H1 (cell line): ENCODE measurements at regions not wholly inside any gene's neighbourhood (a gene's known extent, or its start where the extent isn't known, plus 50 kb on each side); places are given as distances from the start of the nearest gene placed in this dataset.

Experiments used
- CTCF ChIA-PET: fragments of 300-600 bp; sonication (Branson Sonifier 250); formaldehyde crosslinking; loops from one replicate; lab custom pipeline; 2021; ENCODE audit not compliant: partially characterized antibody; lab: Charles Lee
- POLR2A ChIA-PET: fragments of 300-600 bp; sonication (Branson Sonifier 250); formaldehyde crosslinking; loops from one replicate; lab custom pipeline; 2021; ENCODE audit warnings: inconsistent platforms; ENCODE audit not compliant: partially characterized antibody; lab: Charles Lee
- DNase-seq, 2 experiments: peaks; one replicate each; pipeline versions ENCODE4 v3.0.0 to v3.0.0-alpha.2; 2010 to 2022; ENCODE audit warnings: low spot score in 2 of 2, low read depth in 1 of 2, mixed read lengths in 1 of 2
- FAIRE-seq: peaks from 2 replicates; lab custom pipeline; 2011; peaks lifted over from hg19 to GRCh38; lab: Jason Lieb, UNC
- H2AFZ ChIP-seq: 2 replicates; pipeline ENCODE4 v1.8.1; 2012; ENCODE audit warnings: low read length, inconsistent platforms
- H2AK5ac ChIP-seq: 2 replicates; pipeline ENCODE4 v1.6.1; 2013; ENCODE audit warnings: low read depth, low read length
- H2BK120ac ChIP-seq: replicated peaks from 2 replicates; pipeline ENCODE3; 2013; ENCODE audit warnings: low read depth, low read length, inconsistent platforms
- H2BK12ac ChIP-seq: 2 replicates; pipeline ENCODE4 v1.6.1; 2013; ENCODE audit warnings: low read depth, low read length
- H2BK15ac ChIP-seq: 2 replicates; pipeline ENCODE4 v1.6.1; 2013; ENCODE audit warnings: low read length
- H2BK20ac ChIP-seq: 2 replicates; pipeline ENCODE4 v1.6.1; 2013; ENCODE audit warnings: low read length
- H2BK5ac ChIP-seq: 2 replicates; pipeline ENCODE4 v1.6.1; 2013; ENCODE audit warnings: low read depth, low read length
- H3K14ac ChIP-seq: 2 replicates; pipeline ENCODE4 v1.6.1; 2013; ENCODE audit warnings: inconsistent platforms; ENCODE audit not compliant: insufficient read length
- H3K18ac ChIP-seq: 2 replicates; pipeline ENCODE4 v1.6.1; 2013; ENCODE audit warnings: low read length; ENCODE audit errors: extremely low read depth
- H3K23ac ChIP-seq: 2 replicates; pipeline ENCODE4 v1.6.1; 2013; ENCODE audit warnings: inconsistent platforms; ENCODE audit not compliant: insufficient read length
- H3K23me2 ChIP-seq: 2 replicates; pipeline ENCODE4 v1.6.1; 2013; ENCODE audit warnings: low read depth, low read length
- H3K27ac ChIP-seq: 2 replicates; pipeline ENCODE4 v1.6.1; 2011; ENCODE audit warnings: low read depth, low read length, inconsistent platforms
- H3K27me3 ChIP-seq, 4 experiments: replicated peaks in 1 of 4; 1 replicate in 1 of 4; 2 replicates in 3 of 4; pipeline versions ENCODE4 v1.6.1 to v1.8.1; 2011 to 2013; ENCODE audit warnings: low read length in 3 of 4, mild to moderate bottlenecking in 3 of 4, inconsistent platforms in 2 of 4, mixed read lengths in 2 of 4, moderate library complexity in 1 of 4; ENCODE audit not compliant: control insufficient read depth in 3 of 4, insufficient read depth in 3 of 4; ENCODE audit errors: extremely low read depth in 1 of 4
- H3K36me3 ChIP-seq, 4 experiments: 2 replicates each; pipeline versions ENCODE4 v1.6.1 to v1.8.1; 2011 to 2013; ENCODE audit warnings: mild to moderate bottlenecking in 4 of 4, low read length in 3 of 4, moderate library complexity in 2 of 4, control low read depth in 1 of 4, inconsistent platforms in 1 of 4; ENCODE audit not compliant: insufficient read depth in 4 of 4, control insufficient read depth in 2 of 4
- H3K4ac ChIP-seq: replicated peaks from 2 replicates; pipeline ENCODE3; 2013; ENCODE audit warnings: low read length, low read depth, mixed read lengths, inconsistent platforms; ENCODE audit not compliant: insufficient read length
- H3K4me1 ChIP-seq, 4 experiments: replicated peaks in 1 of 4; 1 replicate in 1 of 4; 2 replicates in 3 of 4; pipeline versions ENCODE4 v1.6.1 to v1.8.1; 2011 to 2013; ENCODE audit warnings: low read length in 3 of 4, inconsistent platforms in 2 of 4, mixed read lengths in 1 of 4; ENCODE audit not compliant: insufficient read depth in 4 of 4, control insufficient read depth in 3 of 4
- H3K4me2 ChIP-seq, 2 experiments: 2 replicates each; pipeline versions ENCODE4 v1.6.1 to v1.8.1; 2011 to 2013; ENCODE audit warnings: low read depth in 2 of 2, low read length in 2 of 2, control low read depth in 1 of 2, inconsistent platforms in 1 of 2, mild to moderate bottlenecking in 1 of 2; ENCODE audit not compliant: insufficient read depth in 1 of 2
- H3K4me3 ChIP-seq, 4 experiments: fragments of 200-600, 300-600 bp in 1 of 4; sonication (generic), shearing (Covaris generic), sonication (Bioruptor Twin) in 1 of 4; 2 replicates each; pipeline versions ENCODE4 v1.5.1 to v1.8.1; 2011 to 2016; ENCODE audit warnings: low read length in 4 of 4, low read depth in 3 of 4, control low read depth in 2 of 4, inconsistent platforms in 2 of 4, mild to moderate bottlenecking in 2 of 4, mixed read lengths in 1 of 4, moderate library complexity in 1 of 4; ENCODE audit not compliant: insufficient read depth in 2 of 4; ENCODE audit errors: extremely low read depth in 1 of 4
- H3K56ac ChIP-seq: replicated peaks from 2 replicates; pipeline ENCODE3; 2013; ENCODE audit warnings: low read depth, mild to moderate bottlenecking, mixed read lengths, low read length, inconsistent platforms; ENCODE audit not compliant: insufficient read length
- H3K79me1 ChIP-seq: 2 replicates; pipeline ENCODE4 v1.6.1; 2013; ENCODE audit warnings: low read depth, low read length, control low read depth
- H3K79me2 ChIP-seq, 2 experiments: 2 replicates each; pipeline versions ENCODE4 v1.6.1 to v1.8.1; 2012 to 2013; ENCODE audit warnings: low read length in 2 of 2, mild to moderate bottlenecking in 2 of 2, inconsistent platforms in 1 of 2; ENCODE audit not compliant: insufficient read depth in 2 of 2, control insufficient read depth in 1 of 2
- H3K9ac ChIP-seq, 4 experiments: replicated peaks in 1 of 4; 1 replicate in 1 of 4; 2 replicates in 3 of 4; pipeline versions ENCODE4 v1.6.1 to v1.8.1; 2011 to 2013; ENCODE audit warnings: low read depth in 3 of 4, low read length in 3 of 4, control low read depth in 2 of 4, mild to moderate bottlenecking in 2 of 4, moderate library complexity in 2 of 4, inconsistent platforms in 1 of 4; ENCODE audit errors: extremely low read depth in 1 of 4
- H3K9me3 ChIP-seq, 2 experiments: 2 replicates each; pipeline versions ENCODE4 v1.6.1 to v1.8.1; 2012 to 2013; ENCODE audit warnings: mild to moderate bottlenecking in 2 of 2, moderate library complexity in 2 of 2, control low read depth in 1 of 2, inconsistent platforms in 1 of 2, low read depth in 1 of 2, low read length in 1 of 2, mixed read lengths in 1 of 2; ENCODE audit not compliant: insufficient read depth in 2 of 2
- H4K20me1 ChIP-seq, 2 experiments: replicated peaks in 1 of 2; 2 replicates each; pipeline versions ENCODE3 to v1.8.1; 2011 to 2013; ENCODE audit warnings: inconsistent platforms in 2 of 2, low read length in 2 of 2, mild to moderate bottlenecking in 1 of 2; ENCODE audit not compliant: insufficient read depth in 2 of 2, control insufficient read depth in 1 of 2
- H4K5ac ChIP-seq: 2 replicates; pipeline ENCODE4 v1.6.1; 2013; ENCODE audit warnings: low read length, low read depth, mixed read lengths, inconsistent platforms; ENCODE audit not compliant: insufficient read length
- H4K8ac ChIP-seq: 2 replicates; pipeline ENCODE4 v1.8.0; 2013; ENCODE audit warnings: mild to moderate bottlenecking, moderate library complexity, low read length, inconsistent platforms; ENCODE audit not compliant: insufficient read depth; ENCODE audit errors: extremely low read depth
- H4K91ac ChIP-seq: replicated peaks from 2 replicates; pipeline ENCODE3; 2013; ENCODE audit warnings: low read length, mixed read lengths, inconsistent platforms; ENCODE audit not compliant: insufficient read length
- ATF3 ChIP-seq: IDR thresholded peaks from 2 replicates; pipeline ENCODE4 v1.6.1; 2011; ENCODE audit warnings: low read depth, mild to moderate bottlenecking, low read length; ENCODE audit not compliant: insufficient read depth
- CBX5 ChIP-seq: fragments of 300-800, 300-1000 bp; sonication (generic); IDR thresholded peaks from 2 replicates; pipeline ENCODE4 v1.7.1; 2016; ENCODE audit warnings: antibody characterized with exemption, low read length, low read depth
- EP300 ChIP-seq, 2 experiments: IDR thresholded peaks; 1 replicate in 1 of 2; 2 replicates in 1 of 2; pipeline ENCODE4 v1.6.1; 2011 to 2012; ENCODE audit warnings: low read depth in 2 of 2, low read length in 2 of 2, mild to moderate bottlenecking in 2 of 2, borderline replicate concordance in 1 of 2, inconsistent platforms in 1 of 2, moderate library complexity in 1 of 2
- MAFK ChIP-seq: IDR thresholded peaks from 2 replicates; pipeline ENCODE4 v1.6.1; 2012; ENCODE audit warnings: low read depth, mild to moderate bottlenecking, improper control_type of control experiment, low read length
- POLR2A ChIP-seq, 2 experiments: IDR thresholded peaks; 1 replicate in 1 of 2; 2 replicates in 1 of 2; pipeline ENCODE4 v1.6.1; 2011; ENCODE audit warnings: low read depth in 2 of 2, low read length in 2 of 2, mild to moderate bottlenecking in 2 of 2; ENCODE audit errors: control extremely low read depth in 1 of 2
- POLR2AphosphoS5 ChIP-seq: IDR thresholded peaks from 2 replicates; pipeline ENCODE4 v1.6.1; 2011; ENCODE audit warnings: low read depth, low read length
- SP2 ChIP-seq: IDR thresholded peaks from 2 replicates; pipeline ENCODE4 v1.6.1; 2012; ENCODE audit warnings: mild to moderate bottlenecking, low read length, inconsistent platforms
- TBP ChIP-seq: IDR thresholded peaks from 2 replicates; pipeline ENCODE4 v1.6.1; 2011; ENCODE audit warnings: low read depth, low read length, improper control_type of control experiment
- WGBS, 2 experiments: shearing (Covaris generic) in 1 of 2; methylation state at CpG; one replicate each; pipeline versions ENCODE4 v1.1.6 to v1.1.7; 2013 to 2015; ENCODE audit warnings: low lambda C conversion rate in 2 of 2, mixed read lengths in 2 of 2, inconsistent platforms in 1 of 2, low coverage in 1 of 2, missing lambda C conversion rate in 1 of 2; ENCODE audit not compliant: insufficient replicate concordance in 2 of 2, insufficient coverage in 1 of 2, insufficient read length in 1 of 2; ENCODE audit errors: extremely low coverage in 1 of 2, missing lambda C conversion rate in 1 of 2; 5-methylcytosine and 5-hydroxymethylcytosine counted together
- TF ChIP-seq, protein P1 (sequence below), 3 experiments: IDR thresholded peaks; 1 replicate in 2 of 3; 2 replicates in 1 of 3; pipeline versions ENCODE4 v1.5.1 to v1.6.1; 2011; ENCODE audit warnings: low read length in 3 of 3, mild to moderate bottlenecking in 3 of 3, inconsistent platforms in 2 of 3, low read depth in 1 of 3, moderate library complexity in 1 of 3; ENCODE audit not compliant: insufficient read depth in 1 of 3; ENCODE audit errors: control extremely low read depth in 1 of 3

DNA sequence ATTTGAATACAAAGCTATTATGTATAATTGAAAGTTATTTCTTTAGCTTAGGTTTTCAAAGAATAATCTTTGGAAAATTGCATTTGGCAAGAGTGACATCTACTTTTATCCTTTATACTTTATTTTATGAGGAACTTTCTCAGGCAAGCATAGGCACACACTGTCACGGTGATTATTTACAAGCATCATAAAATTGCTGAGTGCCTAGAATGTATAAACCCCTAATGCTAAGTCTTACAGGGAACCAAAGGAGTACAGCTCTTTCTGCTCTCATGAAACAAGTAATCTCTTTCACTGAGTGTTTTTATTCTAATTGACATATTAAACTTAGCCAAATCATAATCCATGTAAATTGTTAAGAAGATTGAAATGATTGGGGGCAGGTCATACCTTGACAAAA lies 154.9 kb downstream of the FSCB start:
- Histone ChIP-seq H2AK5ac (no peak overlapping the region), H2BK5ac (no peak overlapping the region), H3K23ac (no peak overlapping the region), H3K4me2 (no peak overlapping the region), H4K20me1 (no peaks in the 10 kb centered on the region), H4K5ac (no peak overlapping the region), H2BK20ac (no peak overlapping the region), H3K27me3 (no peaks in the 10 kb centered on the region), H3K9ac (no peak overlapping the region), H3K79me1 (no peaks in the 10 kb centered on the region), H3K27ac (no peak overlapping the region), H4K8ac (no peak overlapping the region), H3K4me3 (no peak overlapping the region), H3K23me2 (no peaks in the 10 kb centered on the region), H2BK120ac (no peak overlapping the region), H3K14ac (no peak overlapping the region), H3K56ac (no peak overlapping the region), H2AFZ (no peak overlapping the region), H2BK15ac (no peak overlapping the region), H3K4me1 (no peaks in the 10 kb centered on the region), H3K9me3 (peaks cover 12 to 13% of the 10 kb centered on the region in 2 experiments), H3K36me3 (no peaks in the 10 kb centered on the region), H4K91ac (no peak overlapping the region), H3K18ac (no peak overlapping the region), H3K79me2 (no peaks in the 10 kb centered on the region), H3K4ac (no peak overlapping the region), H2BK12ac (no peak overlapping the region)
- ChIA-PET CTCF (interaction anchor here (0.6 kb wide), 1 partner anchor 113 kb away, joined by 3 read pairs; no protein-coding TSS in a partner anchor), POLR2A (no interaction called here)
- 89% methylated on average over 1 of the region's 1 CpG; no CpG with 5 or more reads in 1 of the 2 experiments for WGBS, 2 experiments
- DNase-seq, result no peak
- TF ChIP-seq MAFK, result no peak
- no peak for TF ChIP-seq POLR2A (IDR thresholded peaks at IDR 0.05; ENCODE audit: control extremely low read depth in 1 of 2, low read depth in 2 of 2, low read length in 2 of 2)
- no peak for TF ChIP-seq TBP
- no peak for TF ChIP-seq ATF3
- TF ChIP-seq, protein P1, sequence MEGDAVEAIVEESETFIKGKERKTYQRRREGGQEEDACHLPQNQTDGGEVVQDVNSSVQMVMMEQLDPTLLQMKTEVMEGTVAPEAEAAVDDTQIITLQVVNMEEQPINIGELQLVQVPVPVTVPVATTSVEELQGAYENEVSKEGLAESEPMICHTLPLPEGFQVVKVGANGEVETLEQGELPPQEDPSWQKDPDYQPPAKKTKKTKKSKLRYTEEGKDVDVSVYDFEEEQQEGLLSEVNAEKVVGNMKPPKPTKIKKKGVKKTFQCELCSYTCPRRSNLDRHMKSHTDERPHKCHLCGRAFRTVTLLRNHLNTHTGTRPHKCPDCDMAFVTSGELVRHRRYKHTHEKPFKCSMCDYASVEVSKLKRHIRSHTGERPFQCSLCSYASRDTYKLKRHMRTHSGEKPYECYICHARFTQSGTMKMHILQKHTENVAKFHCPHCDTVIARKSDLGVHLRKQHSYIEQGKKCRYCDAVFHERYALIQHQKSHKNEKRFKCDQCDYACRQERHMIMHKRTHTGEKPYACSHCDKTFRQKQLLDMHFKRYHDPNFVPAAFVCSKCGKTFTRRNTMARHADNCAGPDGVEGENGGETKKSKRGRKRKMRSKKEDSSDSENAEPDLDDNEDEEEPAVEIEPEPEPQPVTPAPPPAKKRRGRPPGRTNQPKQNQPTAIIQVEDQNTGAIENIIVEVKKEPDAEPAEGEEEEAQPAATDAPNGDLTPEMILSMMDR (IDR thresholded peaks at IDR 0.05; ENCODE audit: control extremely low read depth in 1 of 3, insufficient read depth in 1 of 3, low read depth in 1 of 3, low read length in 3 of 3), result no peak
- TF ChIP-seq EP300 (IDR thresholded peaks at IDR 0.05; ENCODE audit: borderline replicate concordance in 1 of 2, low read depth in 2 of 2, low read length in 2 of 2), result no peak
- TF ChIP-seq POLR2AphosphoS5, result no peak
- no peak for TF ChIP-seq SP2
- TF ChIP-seq CBX5, result no peak
- FAIRE-seq, result no peak
